Fibroblast of the aortic adventitia (primary cell): ENCODE measurements at regions not wholly inside any gene's neighbourhood (a gene's known extent, or its start where the extent isn't known, plus 50 kb on each side); places are given as distances from the start of the nearest gene placed in this dataset.

ENCODE experiments used
- DNase-seq: peaks from one replicate; pipeline ENCODE4 v3.0.0-alpha.2; 2010; ENCODE audit warnings: low read depth
- H3K4me3 ChIP-seq: 2 replicates; pipeline ENCODE4 v1.5.1; 2011; ENCODE audit warnings: low read depth, mild to moderate bottlenecking, control low read depth, low read length, moderate library complexity
- CTCF ChIP-seq: IDR thresholded peaks from 2 replicates; pipeline ENCODE4 v1.5.1; 2011; ENCODE audit warnings: mild to moderate bottlenecking, low read length, control low read depth, inconsistent platforms; ENCODE audit not compliant: insufficient read depth

GRCh38 chr17:422196-422930 is 69.8 kb upstream of the RPH3AL start:
- H3K4me3 ChIP-seq: no peak overlapping the region
- no peak for TF ChIP-seq CTCF
- DNase-seq: no peak

- no peak for DNase-seq
- H3K4me3 ChIP-seq: no peak overlapping the region
- no peak for TF ChIP-seq CTCF
These were observed 68.0 kb upstream of the RPH3AL start for GRCh38 chr17:420479-421175.

- DNase-seq: no peak
- TF ChIP-seq CTCF: no peak
- H3K4me3 ChIP-seq: no peak overlapping the region
These were observed 66.6 kb upstream of the RPH3AL start for GRCh38 chr17:419073-419735.

GRCh38 chr17:418421-418751 is 65.8 kb upstream of the RPH3AL start:
- H3K4me3 ChIP-seq: no peak overlapping the region
- TF ChIP-seq CTCF: no peak
- DNase-seq: no peak

- H3K4me3 ChIP-seq: no peak overlapping the region
- DNase-seq: no peak
- no peak for TF ChIP-seq CTCF
These were observed 65.2 kb upstream of the RPH3AL start for GRCh38 chr17:417691-418420.

GRCh38 chr17:416293-417206 is 63.9 kb upstream of the RPH3AL start:
- no peak overlapping the region for H3K4me3 ChIP-seq
- no peak for TF ChIP-seq CTCF
- DNase-seq: no peak
